NCI-H748 (cell line): ENCODE measurements at regions not wholly inside any gene's neighbourhood (a gene's known extent, or its start where the extent isn't known, plus 50 kb on each side); places are given as distances from the start of the nearest gene placed in this dataset.

ENCODE experiments used
- DNase-seq: peaks from one replicate; lab custom pipeline; 2025; ENCODE audit not compliant: unreplicated experiment; lab: John Stamatoyannopoulos, UW

DNA sequence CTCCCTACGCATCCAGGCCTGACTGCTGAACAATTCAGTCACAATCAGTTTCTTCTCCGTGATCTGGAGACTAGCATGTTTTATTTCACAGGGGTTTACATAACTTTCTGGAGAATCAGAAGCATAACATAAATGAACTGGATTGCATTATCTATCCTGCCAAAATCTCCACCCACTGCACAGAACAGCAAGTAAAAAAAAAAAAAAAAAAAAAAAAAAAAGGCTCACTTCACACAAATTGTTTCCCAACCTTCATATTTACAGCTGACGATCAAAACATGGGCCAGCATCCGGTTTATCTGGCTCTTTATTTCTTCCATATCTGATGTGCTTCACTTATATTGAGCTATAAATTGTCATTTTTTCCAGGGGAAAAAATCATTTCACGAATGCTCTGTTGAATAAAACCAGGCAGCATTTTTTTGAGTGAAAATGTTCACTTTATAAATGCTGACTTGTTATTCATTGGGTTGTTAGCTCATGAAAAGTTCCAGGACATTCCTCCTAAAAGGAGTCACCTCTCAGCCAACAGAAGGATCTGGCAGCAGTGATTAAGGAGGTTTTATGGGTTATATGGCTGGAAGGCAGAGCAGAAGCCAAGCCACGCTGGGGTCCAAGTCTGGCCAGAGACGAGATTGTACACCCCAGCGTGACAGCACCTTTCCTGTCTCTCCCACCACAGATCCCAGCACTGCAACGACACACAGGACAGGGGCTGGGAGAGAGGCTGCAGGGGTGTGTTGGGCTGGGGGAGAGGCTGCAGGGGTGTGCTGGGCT is 51.2 kb upstream of the GLI2 start:
- no peak for DNase-seq

DNA sequence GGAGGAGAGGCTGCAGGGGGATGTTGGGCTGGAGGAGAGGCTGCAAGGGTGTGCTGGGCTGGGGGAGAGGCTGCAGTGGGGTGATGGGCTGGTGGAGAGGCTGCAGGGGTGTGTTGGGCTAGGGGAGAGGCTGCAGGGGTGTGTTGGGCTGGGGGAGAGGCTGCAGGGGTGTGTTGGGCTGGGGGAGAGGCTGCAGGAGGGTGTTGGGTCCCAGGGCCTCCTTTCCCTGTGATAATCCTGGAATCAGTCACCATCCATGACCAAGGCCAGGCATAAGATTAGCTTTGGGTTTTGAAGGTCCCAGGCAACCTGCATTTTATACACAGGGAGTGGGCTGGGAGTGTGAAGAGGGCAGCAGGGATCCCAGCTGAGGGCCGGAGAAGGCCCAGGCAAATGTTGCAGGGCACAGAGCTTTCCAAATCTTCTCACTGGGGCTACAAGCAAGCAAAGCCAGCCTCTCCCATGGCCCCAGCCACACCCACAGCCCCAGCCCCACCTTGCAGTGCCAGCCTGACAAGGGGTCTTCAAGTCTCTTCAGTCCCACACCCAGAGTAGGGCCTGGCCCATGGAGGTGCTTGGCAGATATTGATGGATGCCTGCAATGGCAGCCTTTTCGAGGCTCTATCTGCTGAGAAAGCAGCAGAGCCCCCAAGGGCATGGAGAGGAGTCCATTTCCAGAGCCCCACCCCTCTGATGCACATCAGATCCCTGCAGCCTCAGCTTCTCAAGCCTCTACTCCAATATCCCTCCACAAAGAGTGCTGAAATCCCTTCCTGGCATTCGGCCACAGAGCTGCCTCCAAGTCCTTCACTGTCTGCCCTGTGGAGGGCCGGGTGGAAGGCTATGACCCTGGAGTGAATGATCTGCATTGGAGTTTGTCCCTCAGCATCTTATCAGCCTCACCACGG is 50.3 kb upstream of the GLI2 start:
- no peak for DNase-seq
